ENCODE measurements at regions not wholly inside any gene's neighbourhood (a gene's known extent, or its start where the extent isn't known, plus 50 kb on each side); places are given as distances from the start of the nearest gene placed in this dataset.
"Not testable (repeated sequence)": the region's sequence is repeated elsewhere in the genome, so short reads cannot be mapped to it uniquely, and the experiment has no call there.

GRCh38 chr15:26032162-26032846, 169.2 kb upstream of the ATP10A start:
- TF ChIP-seq CTCF (IDR thresholded peaks at IDR 0.05): no peak
- no peak for ATAC-seq (ENCODE audit: low FRiP score)
- DNase-seq (ENCODE audit: low spot score): no peak

GRCh38 chr15:26029586-26029985, 166.5 kb upstream of the ATP10A start:
- not testable (repeated sequence) for ATAC-seq (ENCODE audit: low FRiP score); DNase-seq (ENCODE audit: low spot score)

- no peak for DNase-seq (ENCODE audit: low spot score)
- TF ChIP-seq CTCF (IDR thresholded peaks at IDR 0.05): no peak
- no peak for ATAC-seq (ENCODE audit: low FRiP score)
Observed at GRCh38 chr15:26029146-26029545, 166.0 kb upstream of the ATP10A start.

GRCh38 chr15:26028086-26028740, 165.1 kb upstream of the ATP10A start:
- DNase-seq (ENCODE audit: low spot score) (no peak), ATAC-seq (ENCODE audit: low FRiP score) (peak; percentile 50)
- TF ChIP-seq CTCF (IDR thresholded peaks at IDR 0.05): no peak

GRCh38 chr15:26026671-26027070, 163.5 kb upstream of the ATP10A start:
- not testable (repeated sequence) for ATAC-seq (ENCODE audit: low FRiP score); DNase-seq (ENCODE audit: low spot score)

GRCh38 chr15:26024241-26024640, 161.1 kb upstream of the ATP10A start:
- TF ChIP-seq CTCF (IDR thresholded peaks at IDR 0.05): no peak
- ATAC-seq (ENCODE audit: low FRiP score) (no peak), DNase-seq (ENCODE audit: low spot score) (no peak)

- no peak for DNase-seq (ENCODE audit: low spot score)
- ATAC-seq (ENCODE audit: low FRiP score): no peak
- TF ChIP-seq CTCF (IDR thresholded peaks at IDR 0.05): no peak
Observed at GRCh38 chr15:26023691-26024090, 160.6 kb upstream of the ATP10A start.

GRCh38 chr15:26023231-26023630, 160.1 kb upstream of the ATP10A start:
- TF ChIP-seq CTCF (IDR thresholded peaks at IDR 0.05): no peak
- no peak for DNase-seq (ENCODE audit: low spot score)
- no peak for ATAC-seq (ENCODE audit: low FRiP score)
